ENCODE measurements at regions not wholly inside any gene's neighbourhood (a gene's known extent, or its start where the extent isn't known, plus 50 kb on each side); places are given as distances from the start of the nearest gene placed in this dataset.

DNA sequence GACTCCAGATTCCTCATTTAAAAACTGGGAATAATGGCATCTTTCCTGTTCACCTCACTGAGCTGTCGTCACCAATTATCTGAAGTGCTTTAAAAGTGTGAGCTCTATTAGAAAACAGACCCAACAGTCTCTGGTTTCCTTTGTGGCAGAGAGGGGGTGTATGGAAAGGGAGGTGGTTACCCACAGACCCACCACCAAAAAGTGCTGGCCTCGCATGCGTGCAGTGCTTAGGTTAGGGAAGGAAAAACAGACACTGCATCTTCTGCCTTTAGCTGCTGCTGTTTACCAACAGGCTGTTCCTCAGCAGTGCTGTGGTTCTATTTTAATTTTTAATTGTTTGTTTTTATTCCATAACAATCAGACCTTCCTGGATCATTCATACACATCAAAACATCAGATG is 249.6 kb downstream of the PIK3R1 start (continued):
- TF ChIP-seq, protein P1, sequence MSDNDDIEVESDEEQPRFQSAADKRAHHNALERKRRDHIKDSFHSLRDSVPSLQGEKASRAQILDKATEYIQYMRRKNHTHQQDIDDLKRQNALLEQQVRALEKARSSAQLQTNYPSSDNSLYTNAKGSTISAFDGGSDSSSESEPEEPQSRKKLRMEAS (IDR thresholded peaks at IDR 0.05; ENCODE audit: low read depth) = no peak
- TF ChIP-seq ELF1 (IDR thresholded peaks at IDR 0.05) (no peak), YY1 (IDR thresholded peaks at IDR 0.05; ENCODE audit: low read depth) (no peak), CHD2 (IDR thresholded peaks at IDR 0.05; ENCODE audit: low read length, partially characterized antibody) (no peak), RXRA (IDR thresholded peaks at IDR 0.05; ENCODE audit: borderline replicate concordance, low read depth) (no peak)
- TF ChIP-seq, protein P2, sequence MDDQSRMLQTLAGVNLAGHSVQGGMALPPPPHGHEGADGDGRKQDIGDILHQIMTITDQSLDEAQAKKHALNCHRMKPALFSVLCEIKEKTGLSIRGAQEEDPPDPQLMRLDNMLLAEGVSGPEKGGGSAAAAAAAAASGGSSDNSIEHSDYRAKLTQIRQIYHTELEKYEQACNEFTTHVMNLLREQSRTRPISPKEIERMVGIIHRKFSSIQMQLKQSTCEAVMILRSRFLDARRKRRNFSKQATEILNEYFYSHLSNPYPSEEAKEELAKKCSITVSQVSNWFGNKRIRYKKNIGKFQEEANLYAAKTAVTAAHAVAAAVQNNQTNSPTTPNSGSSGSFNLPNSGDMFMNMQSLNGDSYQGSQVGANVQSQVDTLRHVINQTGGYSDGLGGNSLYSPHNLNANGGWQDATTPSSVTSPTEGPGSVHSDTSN (IDR thresholded peaks at IDR 0.05) = no peak
- TF ChIP-seq, protein P3, sequence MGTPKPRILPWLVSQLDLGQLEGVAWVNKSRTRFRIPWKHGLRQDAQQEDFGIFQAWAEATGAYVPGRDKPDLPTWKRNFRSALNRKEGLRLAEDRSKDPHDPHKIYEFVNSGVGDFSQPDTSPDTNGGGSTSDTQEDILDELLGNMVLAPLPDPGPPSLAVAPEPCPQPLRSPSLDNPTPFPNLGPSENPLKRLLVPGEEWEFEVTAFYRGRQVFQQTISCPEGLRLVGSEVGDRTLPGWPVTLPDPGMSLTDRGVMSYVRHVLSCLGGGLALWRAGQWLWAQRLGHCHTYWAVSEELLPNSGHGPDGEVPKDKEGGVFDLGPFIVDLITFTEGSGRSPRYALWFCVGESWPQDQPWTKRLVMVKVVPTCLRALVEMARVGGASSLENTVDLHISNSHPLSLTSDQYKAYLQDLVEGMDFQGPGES (IDR thresholded peaks at IDR 0.05; ENCODE audit: low read depth, low read length) = no peak

DNA sequence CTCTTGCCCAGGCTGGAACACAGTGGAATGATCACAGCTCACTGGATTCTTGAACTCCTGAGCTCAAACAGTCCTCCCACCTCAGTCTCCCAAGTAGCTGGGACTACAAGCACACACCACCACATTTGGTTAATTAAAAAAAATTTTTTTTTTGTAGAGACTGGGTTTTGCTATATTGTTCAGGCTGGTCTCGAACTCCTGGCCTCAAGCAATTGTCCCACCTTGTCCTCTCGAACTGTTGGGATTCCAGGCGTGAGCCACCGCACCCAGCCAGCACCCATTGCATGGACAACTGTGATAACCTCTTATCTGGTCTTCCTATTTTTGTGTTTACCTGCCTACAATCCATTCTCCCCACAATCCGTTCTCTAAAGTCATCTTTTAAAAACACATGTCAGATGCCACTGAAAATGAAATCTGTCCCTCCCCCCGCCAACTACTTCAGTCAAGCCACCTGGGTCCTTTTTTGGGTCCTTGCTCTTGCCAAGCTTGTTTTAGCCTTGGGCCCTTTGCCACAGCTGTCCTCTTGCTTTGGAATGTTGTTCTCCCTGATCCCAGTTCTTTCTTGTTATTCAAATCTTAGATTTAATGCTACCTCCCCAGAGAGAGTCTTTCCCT is 250.5 kb downstream of the PIK3R1 start:
- H3K4me3 ChIP-seq (ENCODE audit: low read depth in 2 of 2, low read length in 1 of 2) = no peak overlapping the region
- H3K27me3 ChIP-seq (ENCODE audit: insufficient read depth) = no peaks in the 10 kb centered on the region
- H3K27ac ChIP-seq (ENCODE audit: low read depth in 2 of 2, low read length in 1 of 2) = no peak overlapping the region
- no peaks in the 10 kb centered on the region for H3K4me1 ChIP-seq (ENCODE audit: control insufficient read depth in 1 of 2, insufficient read depth in 2 of 2, low read depth in 1 of 2, low read length in 1 of 2)
- H3K9ac ChIP-seq = no peak overlapping the region
- CTCF ChIA-PET = interaction anchor here (1.7 kb wide), 1 partner anchor 180 kb away, joined by 6 read pairs; no protein-coding TSS in a partner anchor
- H3K9me2 ChIP-seq = no peaks in the 10 kb centered on the region
- no peak overlapping the region for H3K4me2 ChIP-seq
- H3F3A ChIP-seq (replicated peaks; ENCODE audit: insufficient read depth) = no peaks in the 10 kb centered on the region
- no peaks in the 10 kb centered on the region for H3K79me2 ChIP-seq (ENCODE audit: insufficient read depth)
- H2AFZ ChIP-seq (ENCODE audit: low read depth) = no peak overlapping the region
- WGBS (ENCODE audit: low lambda C conversion rate) = 54% methylated on average over 6 of the region's 6 CpGs
- no peak for DNase-seq
- H3K9me3 ChIP-seq = no peaks in the 10 kb centered on the region
- POLR2A ChIA-PET = no interaction called here
- H3K36me3 ChIP-seq (replicated peaks in 1 of 2; ENCODE audit: control insufficient read depth in 1 of 2, insufficient read depth in 2 of 2, low read length in 1 of 2) = no peaks in the 10 kb centered on the region
- no peaks in the 10 kb centered on the region for H4K20me1 ChIP-seq (ENCODE audit: insufficient read depth)
- TF ChIP-seq RCOR1 (IDR thresholded peaks at IDR 0.05; ENCODE audit: low read length) (no peak), FOXM1 (IDR thresholded peaks at IDR 0.05; ENCODE audit: low read depth) (no peak), ZBTB33 (IDR thresholded peaks at IDR 0.05; ENCODE audit: borderline replicate concordance, low read depth) (no peak), GABPA (IDR thresholded peaks at IDR 0.05; ENCODE audit: low read depth) (no peak)
- TF ChIP-seq, protein P4, sequence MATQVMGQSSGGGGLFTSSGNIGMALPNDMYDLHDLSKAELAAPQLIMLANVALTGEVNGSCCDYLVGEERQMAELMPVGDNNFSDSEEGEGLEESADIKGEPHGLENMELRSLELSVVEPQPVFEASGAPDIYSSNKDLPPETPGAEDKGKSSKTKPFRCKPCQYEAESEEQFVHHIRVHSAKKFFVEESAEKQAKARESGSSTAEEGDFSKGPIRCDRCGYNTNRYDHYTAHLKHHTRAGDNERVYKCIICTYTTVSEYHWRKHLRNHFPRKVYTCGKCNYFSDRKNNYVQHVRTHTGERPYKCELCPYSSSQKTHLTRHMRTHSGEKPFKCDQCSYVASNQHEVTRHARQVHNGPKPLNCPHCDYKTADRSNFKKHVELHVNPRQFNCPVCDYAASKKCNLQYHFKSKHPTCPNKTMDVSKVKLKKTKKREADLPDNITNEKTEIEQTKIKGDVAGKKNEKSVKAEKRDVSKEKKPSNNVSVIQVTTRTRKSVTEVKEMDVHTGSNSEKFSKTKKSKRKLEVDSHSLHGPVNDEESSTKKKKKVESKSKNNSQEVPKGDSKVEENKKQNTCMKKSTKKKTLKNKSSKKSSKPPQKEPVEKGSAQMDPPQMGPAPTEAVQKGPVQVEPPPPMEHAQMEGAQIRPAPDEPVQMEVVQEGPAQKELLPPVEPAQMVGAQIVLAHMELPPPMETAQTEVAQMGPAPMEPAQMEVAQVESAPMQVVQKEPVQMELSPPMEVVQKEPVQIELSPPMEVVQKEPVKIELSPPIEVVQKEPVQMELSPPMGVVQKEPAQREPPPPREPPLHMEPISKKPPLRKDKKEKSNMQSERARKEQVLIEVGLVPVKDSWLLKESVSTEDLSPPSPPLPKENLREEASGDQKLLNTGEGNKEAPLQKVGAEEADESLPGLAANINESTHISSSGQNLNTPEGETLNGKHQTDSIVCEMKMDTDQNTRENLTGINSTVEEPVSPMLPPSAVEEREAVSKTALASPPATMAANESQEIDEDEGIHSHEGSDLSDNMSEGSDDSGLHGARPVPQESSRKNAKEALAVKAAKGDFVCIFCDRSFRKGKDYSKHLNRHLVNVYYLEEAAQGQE (IDR thresholded peaks at IDR 0.05; ENCODE audit: low read depth, low read length) = no peak
